Prostate gland (tissue), 2 donors: ENCODE measurements at regions not wholly inside any gene's neighbourhood (a gene's known extent, or its start where the extent isn't known, plus 50 kb on each side); places are given as distances from the start of the nearest gene placed in this dataset.
A peak's percentile ranks its signal among the peaks of the same experiment; 100 is the strongest.

Experiments
- DNase-seq: peaks from one replicate; pipeline ENCODE4 v3.0.0-alpha.2; 2019; ENCODE audit warnings: low spot score
- H3K27ac ChIP-seq, 2 donors: fragments of 200-600 bp; sonication (generic); 2 replicates each; pipeline ENCODE4 v1.5.1; 2017 to 2019
- H3K27me3 ChIP-seq: fragments of 200-600 bp; sonication (generic); replicated peaks from 2 replicates; pipeline ENCODE4 v1.5.1; 2019; ENCODE audit not compliant: insufficient read depth
- H3K36me3 ChIP-seq, 2 donors: fragments of 200-600 bp; sonication (generic); 1 replicate in 1 of 2; 2 replicates in 1 of 2; pipeline versions ENCODE4 v1.5.1 to v1.8.1; 2017 to 2019
- H3K4me1 ChIP-seq: fragments of 200-600 bp; sonication (generic); replicated peaks from 2 replicates; pipeline ENCODE4 v1.5.1; 2019
- H3K4me3 ChIP-seq, 2 donors: fragments of 200-600 bp; sonication (generic); 2 replicates each; pipeline ENCODE4 v1.5.1; 2017 to 2019
- H3K9me3 ChIP-seq: fragments of 200-600 bp; sonication (generic); 2 replicates; pipeline ENCODE4 v1.5.1; 2017
- POLR2A ChIP-seq: fragments of 450-650 bp; IDR thresholded peaks from one replicate; pipeline ENCODE4 v1.6.1; 2016; ENCODE audit warnings: antibody characterized with exemption, mild to moderate bottlenecking
- POLR2AphosphoS5 ChIP-seq: sonication (generic); formaldehyde crosslinking; IDR thresholded peaks from one replicate; pipeline ENCODE4 v1.6.1; 2017; ENCODE audit warnings: antibody characterized with exemption
- WGBS: methylation state at CpG from one replicate; pipeline ENCODE4 v1.1.5; 2018; 5-methylcytosine and 5-hydroxymethylcytosine counted together
- intact Hi-C: fragments of 100-400 bp; cut with DNase I; formaldehyde crosslinking; loops from one replicate; pipeline ENCODE4 v1.14.2; 2022
- TF ChIP-seq, protein P1 (sequence below), 4 experiments: fragments of 200-600 bp in 2 of 4; fragments of 450-650 bp in 2 of 4; sonication (generic) in 2 of 4; IDR thresholded peaks; 1 replicate in 3 of 4; 2 replicates in 1 of 4; pipeline ENCODE4 v1.5.1; 2016 to 2019; ENCODE audit warnings: antibody characterized with exemption in 4 of 4, mild to moderate bottlenecking in 2 of 4, moderate library complexity in 2 of 4

- Histone ChIP-seq H3K4me1 (no peaks in the 10 kb centered on the region), H3K36me3 (no peaks in the 10 kb centered on the region), H3K4me3 (no peak overlapping the region), H3K27me3 (no peaks in the 10 kb centered on the region), H3K9me3 (no peaks in the 10 kb centered on the region), H3K27ac (no peak overlapping the region)
- intact Hi-C loops = no loop called here
- no peak for TF ChIP-seq POLR2A
- TF ChIP-seq POLR2AphosphoS5 = no peak
- TF ChIP-seq, protein P1, sequence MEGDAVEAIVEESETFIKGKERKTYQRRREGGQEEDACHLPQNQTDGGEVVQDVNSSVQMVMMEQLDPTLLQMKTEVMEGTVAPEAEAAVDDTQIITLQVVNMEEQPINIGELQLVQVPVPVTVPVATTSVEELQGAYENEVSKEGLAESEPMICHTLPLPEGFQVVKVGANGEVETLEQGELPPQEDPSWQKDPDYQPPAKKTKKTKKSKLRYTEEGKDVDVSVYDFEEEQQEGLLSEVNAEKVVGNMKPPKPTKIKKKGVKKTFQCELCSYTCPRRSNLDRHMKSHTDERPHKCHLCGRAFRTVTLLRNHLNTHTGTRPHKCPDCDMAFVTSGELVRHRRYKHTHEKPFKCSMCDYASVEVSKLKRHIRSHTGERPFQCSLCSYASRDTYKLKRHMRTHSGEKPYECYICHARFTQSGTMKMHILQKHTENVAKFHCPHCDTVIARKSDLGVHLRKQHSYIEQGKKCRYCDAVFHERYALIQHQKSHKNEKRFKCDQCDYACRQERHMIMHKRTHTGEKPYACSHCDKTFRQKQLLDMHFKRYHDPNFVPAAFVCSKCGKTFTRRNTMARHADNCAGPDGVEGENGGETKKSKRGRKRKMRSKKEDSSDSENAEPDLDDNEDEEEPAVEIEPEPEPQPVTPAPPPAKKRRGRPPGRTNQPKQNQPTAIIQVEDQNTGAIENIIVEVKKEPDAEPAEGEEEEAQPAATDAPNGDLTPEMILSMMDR (IDR thresholded peaks at IDR 0.05) = no peak
- 73% methylated on average over 9 of the region's 9 CpGs for WGBS
- no peak for DNase-seq
Observed at GRCh38 chr1:29854700-29855276, 618.5 kb downstream of the PTPRU start.

GRCh38 chr1:29853716-29854330 lies 617.5 kb downstream of the PTPRU start:
- TF ChIP-seq POLR2AphosphoS5 = no peak
- TF ChIP-seq, protein P1 (IDR thresholded peaks at IDR 0.05) = no peak
- TF ChIP-seq POLR2A = no peak
- no peak for DNase-seq
- intact Hi-C loops = no loop called here
- no peak overlapping the region for H3K4me3 ChIP-seq
- H3K4me1 ChIP-seq = no peaks in the 10 kb centered on the region
- no peaks in the 10 kb centered on the region for H3K36me3 ChIP-seq
- H3K9me3 ChIP-seq = no peaks in the 10 kb centered on the region
- no peaks in the 10 kb centered on the region for H3K27me3 ChIP-seq
- WGBS = 85% methylated on average over 10 of the region's 10 CpGs
- H3K27ac ChIP-seq = no peak overlapping the region

GRCh38 chr1:29852248-29852647 lies 615.9 kb downstream of the PTPRU start:
- Histone ChIP-seq H3K9me3 (no peaks in the 10 kb centered on the region), H3K27ac (no peak overlapping the region), H3K4me3 (no peak overlapping the region), H3K27me3 (no peaks in the 10 kb centered on the region), H3K36me3 (no peaks in the 10 kb centered on the region), H3K4me1 (no peaks in the 10 kb centered on the region)
- WGBS = 84% methylated on average over 9 of the region's 9 CpGs
- no peak for DNase-seq
- TF ChIP-seq, protein P1 (IDR thresholded peaks at IDR 0.05) = no peak
- no peak for TF ChIP-seq POLR2A
- TF ChIP-seq POLR2AphosphoS5 = no peak
- intact Hi-C loops = no loop called here

DNA sequence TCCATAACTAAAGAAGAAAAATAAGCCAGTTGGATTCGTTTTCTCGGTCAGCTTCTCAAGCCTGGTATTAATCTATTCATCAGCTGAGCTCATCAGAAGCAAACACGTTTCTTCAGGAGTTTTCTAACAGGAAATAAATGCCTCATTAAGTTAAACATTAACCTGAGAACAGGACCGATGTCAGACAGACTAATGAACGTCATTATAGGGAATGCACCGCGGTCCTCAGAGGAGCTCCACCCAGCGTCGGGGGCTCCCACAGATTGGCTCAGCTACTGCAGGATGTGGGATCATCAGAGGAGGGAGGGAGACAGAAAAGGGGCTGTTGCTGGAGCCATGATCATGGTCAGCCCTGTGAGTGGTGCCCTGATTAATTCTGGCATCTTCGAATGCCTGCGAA lies 615.4 kb downstream of the PTPRU start:
- intact Hi-C loops = no loop called here
- TF ChIP-seq POLR2A (no peak), POLR2AphosphoS5 (peak; percentile 66)
- TF ChIP-seq, protein P1 (IDR thresholded peaks at IDR 0.05) = no peak
- Histone ChIP-seq H3K9me3 (no peaks in the 10 kb centered on the region), H3K36me3 (no peaks in the 10 kb centered on the region), H3K4me3 (no peak overlapping the region), H3K27ac (no peak overlapping the region), H3K4me1 (no peaks in the 10 kb centered on the region), H3K27me3 (no peaks in the 10 kb centered on the region)
- peak; percentile 34 for DNase-seq
- 28% methylated on average over 11 of the region's 11 CpGs for WGBS
